H1 (cell line): ENCODE measurements at regions not wholly inside any gene's neighbourhood (a gene's known extent, or its start where the extent isn't known, plus 50 kb on each side); places are given as distances from the start of the nearest gene placed in this dataset.

Experiments
- ATF3 ChIP-seq: IDR thresholded peaks from 2 replicates; pipeline ENCODE4 v1.6.1; 2011; ENCODE audit warnings: low read depth, mild to moderate bottlenecking, low read length; ENCODE audit not compliant: insufficient read depth
- MAX ChIP-seq: IDR thresholded peaks from 2 replicates; pipeline ENCODE4 v1.6.1; 2012; ENCODE audit warnings: inconsistent platforms
- POLR2A ChIP-seq, 2 experiments: IDR thresholded peaks; 1 replicate in 1 of 2; 2 replicates in 1 of 2; pipeline ENCODE4 v1.6.1; 2011; ENCODE audit warnings: low read depth in 2 of 2, low read length in 2 of 2, mild to moderate bottlenecking in 2 of 2; ENCODE audit errors: control extremely low read depth in 1 of 2
- POLR2AphosphoS5 ChIP-seq: IDR thresholded peaks from 2 replicates; pipeline ENCODE4 v1.6.1; 2011; ENCODE audit warnings: low read depth, low read length
- SP2 ChIP-seq: IDR thresholded peaks from 2 replicates; pipeline ENCODE4 v1.6.1; 2012; ENCODE audit warnings: mild to moderate bottlenecking, low read length, inconsistent platforms
- SRF ChIP-seq: IDR thresholded peaks from 2 replicates; pipeline ENCODE4 v1.6.1; 2011; ENCODE audit warnings: mild to moderate bottlenecking, low read depth, low read length, moderate library complexity

DNA sequence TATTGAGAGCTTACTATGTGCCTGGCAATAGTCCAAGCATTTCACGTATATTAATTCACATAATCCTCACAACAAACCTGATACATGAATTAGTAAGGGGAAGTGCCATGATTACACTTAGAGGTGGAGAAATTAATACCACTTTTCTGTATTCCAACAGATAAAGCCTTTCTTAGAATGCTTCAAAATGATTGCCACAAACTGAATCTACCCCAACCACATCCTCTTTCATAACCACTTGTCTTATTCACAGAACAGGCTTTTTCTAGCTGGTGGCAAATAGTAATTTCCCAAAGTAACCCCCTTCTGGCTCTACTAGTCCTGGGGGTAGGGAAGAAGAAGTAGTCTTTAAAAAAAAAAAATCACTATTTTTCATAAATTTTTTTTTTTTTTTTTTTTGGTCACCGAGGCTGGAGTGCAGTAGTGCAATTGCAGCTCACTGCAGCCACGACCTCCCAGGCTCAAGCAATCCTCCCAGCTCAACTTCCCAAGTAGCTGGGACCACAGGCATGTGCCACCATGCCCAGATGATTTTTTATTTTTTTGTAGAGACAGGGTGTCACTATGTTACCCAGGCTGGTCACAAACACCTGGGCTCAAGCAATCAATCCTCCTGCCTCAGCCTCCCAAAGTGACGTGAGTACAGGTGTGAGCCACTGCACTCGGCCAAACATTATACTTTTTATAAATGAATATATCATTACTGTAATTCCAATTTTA lies 59.0 kb upstream of the ARID2 start (continued):
- TF ChIP-seq SP2 (no peak), POLR2A (IDR thresholded peaks at IDR 0.05; ENCODE audit: control extremely low read depth in 1 of 2, low read depth in 2 of 2, low read length in 2 of 2) (no peak), ATF3 (no peak), SRF (no peak), MAX (no peak), POLR2AphosphoS5 (no peak)
- TF ChIP-seq, all 59 proteins: peak for 0
